ENCODE measurements at regions not wholly inside any gene's neighbourhood (a gene's known extent, or its start where the extent isn't known, plus 50 kb on each side); places are given as distances from the start of the nearest gene placed in this dataset.

DNA sequence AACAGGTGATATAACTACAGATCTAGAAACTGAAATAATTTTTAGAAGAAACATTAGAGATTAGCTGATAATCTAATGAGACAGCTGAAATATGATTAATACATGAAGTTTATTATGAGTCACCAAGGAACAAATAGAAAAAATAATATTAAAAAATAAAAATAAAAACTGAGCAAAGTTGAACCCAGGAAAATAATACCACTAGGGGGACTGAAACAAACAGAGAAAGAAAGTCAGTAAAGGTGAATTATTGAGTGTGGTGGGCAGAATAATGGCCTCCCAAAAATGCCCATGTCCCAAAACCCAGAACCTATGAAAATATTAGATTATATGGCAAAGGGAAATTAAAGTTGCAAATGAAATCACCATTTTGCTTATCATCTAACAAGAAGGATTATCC, 820.7 kb upstream of the INTU start:
- TF ChIP-seq POLR2A (IDR thresholded peaks at IDR 0.05) (no peak), POLR2AphosphoS5 (IDR thresholded peaks at IDR 0.05) (no peak), EP300 (IDR thresholded peaks at IDR 0.05) (no peak)
- TF ChIP-seq, protein P1, sequence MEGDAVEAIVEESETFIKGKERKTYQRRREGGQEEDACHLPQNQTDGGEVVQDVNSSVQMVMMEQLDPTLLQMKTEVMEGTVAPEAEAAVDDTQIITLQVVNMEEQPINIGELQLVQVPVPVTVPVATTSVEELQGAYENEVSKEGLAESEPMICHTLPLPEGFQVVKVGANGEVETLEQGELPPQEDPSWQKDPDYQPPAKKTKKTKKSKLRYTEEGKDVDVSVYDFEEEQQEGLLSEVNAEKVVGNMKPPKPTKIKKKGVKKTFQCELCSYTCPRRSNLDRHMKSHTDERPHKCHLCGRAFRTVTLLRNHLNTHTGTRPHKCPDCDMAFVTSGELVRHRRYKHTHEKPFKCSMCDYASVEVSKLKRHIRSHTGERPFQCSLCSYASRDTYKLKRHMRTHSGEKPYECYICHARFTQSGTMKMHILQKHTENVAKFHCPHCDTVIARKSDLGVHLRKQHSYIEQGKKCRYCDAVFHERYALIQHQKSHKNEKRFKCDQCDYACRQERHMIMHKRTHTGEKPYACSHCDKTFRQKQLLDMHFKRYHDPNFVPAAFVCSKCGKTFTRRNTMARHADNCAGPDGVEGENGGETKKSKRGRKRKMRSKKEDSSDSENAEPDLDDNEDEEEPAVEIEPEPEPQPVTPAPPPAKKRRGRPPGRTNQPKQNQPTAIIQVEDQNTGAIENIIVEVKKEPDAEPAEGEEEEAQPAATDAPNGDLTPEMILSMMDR (IDR thresholded peaks at IDR 0.05): no peak
